Breast epithelium (tissue), 4 donors: ENCODE measurements at regions not wholly inside any gene's neighbourhood (a gene's known extent, or its start where the extent isn't known, plus 50 kb on each side); places are given as distances from the start of the nearest gene placed in this dataset.

ENCODE experiments used
- DNase-seq, 2 donors: peaks; one replicate each; pipeline ENCODE4 v3.0.0-alpha.2; 2019; ENCODE audit warnings: low spot score in 2 of 2
- H3K27ac ChIP-seq, 2 donors: fragments of 200-600 bp; sonication (generic) in 1 of 2; one replicate each; pipeline ENCODE4 v1.5.1; 2016 to 2019; ENCODE audit warnings: mild to moderate bottlenecking in 1 of 2
- H3K27me3 ChIP-seq, 2 donors: fragments of 200-600 bp; sonication (generic) in 1 of 2; one replicate each; pipeline versions ENCODE4 v1.5.1 to v1.6.0; 2017 to 2019; ENCODE audit warnings: control low read depth in 1 of 2, mild to moderate bottlenecking in 1 of 2
- H3K36me3 ChIP-seq: fragments of 200-600 bp; one replicate; pipeline ENCODE4 v1.5.1; 2019
- H3K4me1 ChIP-seq, 2 donors: fragments of 200-600 bp; sonication (generic); one replicate each; pipeline ENCODE4 v1.5.1; 2016 to 2019; ENCODE audit warnings: control low read depth in 1 of 2
- H3K4me3 ChIP-seq, 3 donors: fragments of 200-600 bp; sonication (generic); 1 replicate in 2 of 3; 2 replicates in 1 of 3; pipeline ENCODE4 v1.5.1; 2016 to 2019; ENCODE audit warnings: mild to moderate bottlenecking in 3 of 3, moderate library complexity in 2 of 3
- H3K9me3 ChIP-seq, 2 donors: fragments of 200-600 bp; sonication (generic) in 1 of 2; one replicate each; pipeline ENCODE4 v1.5.1; 2016 to 2019; ENCODE audit warnings: control low read depth in 1 of 2
- CTCF ChIP-seq, 3 donors: fragments of 450-650 bp; IDR thresholded peaks; one replicate each; pipeline ENCODE4 v1.5.1; 2016 to 2017; ENCODE audit warnings: antibody characterized with exemption in 3 of 3, mild to moderate bottlenecking in 3 of 3, moderate library complexity in 3 of 3
- POLR2A ChIP-seq: fragments of 450-650 bp; IDR thresholded peaks from one replicate; pipeline ENCODE4 v1.6.1; 2016; ENCODE audit warnings: antibody characterized with exemption, mild to moderate bottlenecking, moderate library complexity
- POLR2AphosphoS5 ChIP-seq, 3 donors: sonication (generic); formaldehyde crosslinking; IDR thresholded peaks; one replicate each; pipeline ENCODE4 v1.6.1; 2017; ENCODE audit warnings: antibody characterized with exemption in 3 of 3
- intact Hi-C: fragments of 100-400 bp; cut with DNase I; formaldehyde crosslinking; loops from one replicate; pipeline ENCODE4 v1.15.1; 2023; ENCODE audit warnings: low total_unique reads

GRCh38 chr2:14459786-14460325 is 172.7 kb upstream of the LRATD1 start:
- Histone ChIP-seq H3K36me3 (no peaks in the 10 kb centered on the region), H3K27me3 (no peaks in the 10 kb centered on the region), H3K4me1 (no peaks in the 10 kb centered on the region), H3K9me3 (no peaks in the 10 kb centered on the region), H3K27ac (no peak overlapping the region), H3K4me3 (no peak overlapping the region)
- intact Hi-C loops, result no loop called here
- DNase-seq, result no peak
- TF ChIP-seq POLR2AphosphoS5 (IDR thresholded peaks at IDR 0.05) (no peak), POLR2A (no peak), CTCF (IDR thresholded peaks at IDR 0.05) (no peak)

DNA sequence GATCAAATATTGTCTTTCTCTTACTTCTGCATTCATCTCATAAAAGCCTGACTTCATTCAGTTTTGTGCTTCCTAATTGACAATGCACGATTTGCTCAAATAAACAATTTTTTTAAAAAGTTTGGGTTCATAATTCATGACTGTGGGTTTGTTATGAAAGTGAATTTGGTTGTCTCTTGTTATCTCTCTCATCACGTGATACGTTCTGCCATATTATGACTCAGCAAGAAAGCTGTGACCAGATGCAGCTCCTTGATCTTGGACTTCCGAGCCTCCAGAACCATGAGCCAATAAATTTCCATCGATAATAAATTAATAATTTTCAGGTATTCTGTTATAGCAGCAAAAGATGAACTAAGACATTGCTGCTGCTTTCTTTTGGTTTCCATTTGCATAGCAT is 156.5 kb upstream of the LRATD1 start:
- intact Hi-C loops, result no loop called here
- TF ChIP-seq POLR2AphosphoS5 (IDR thresholded peaks at IDR 0.05) (no peak), POLR2A (no peak), CTCF (IDR thresholded peaks at IDR 0.05) (no peak)
- no peaks in the 10 kb centered on the region for H3K27me3 ChIP-seq
- H3K36me3 ChIP-seq, result no peaks in the 10 kb centered on the region
- no peak overlapping the region for H3K27ac ChIP-seq
- no peaks in the 10 kb centered on the region for H3K9me3 ChIP-seq
- no peak for DNase-seq
- H3K4me3 ChIP-seq, result no peak overlapping the region
- no peaks in the 10 kb centered on the region for H3K4me1 ChIP-seq

- no peaks in the 10 kb centered on the region for H3K9me3 ChIP-seq
- no peak for TF ChIP-seq POLR2AphosphoS5 (IDR thresholded peaks at IDR 0.05)
- TF ChIP-seq CTCF (IDR thresholded peaks at IDR 0.05), result no peak
- TF ChIP-seq POLR2A, result no peak
- no peaks in the 10 kb centered on the region for H3K36me3 ChIP-seq
- no peak overlapping the region for H3K4me3 ChIP-seq
- H3K27me3 ChIP-seq, result no peaks in the 10 kb centered on the region
- DNase-seq, result no peak
- no peak overlapping the region for H3K27ac ChIP-seq
- intact Hi-C loops, result no loop called here
- no peaks in the 10 kb centered on the region for H3K4me1 ChIP-seq
Observed at GRCh38 chr2:14479486-14479885, 153.0 kb upstream of the LRATD1 start.

DNA sequence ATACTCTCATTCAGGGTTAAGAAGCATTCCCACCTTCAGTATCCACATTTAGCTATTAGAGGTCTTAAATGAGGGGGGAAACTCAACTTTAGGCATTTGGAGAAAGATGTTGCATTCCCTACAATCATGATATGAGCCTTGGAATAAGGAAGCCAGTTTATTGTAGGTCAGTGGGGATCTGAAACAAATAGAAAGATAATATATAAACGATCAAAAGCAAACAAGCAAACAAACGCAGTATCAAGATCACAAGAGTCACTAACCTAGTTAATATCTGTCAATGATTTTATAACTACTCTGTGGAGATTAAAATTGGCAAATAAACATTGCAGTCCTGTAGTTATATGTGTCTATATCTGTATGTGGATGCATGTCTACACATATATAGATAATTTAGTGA is 152.4 kb upstream of the LRATD1 start:
- no peak for TF ChIP-seq CTCF (IDR thresholded peaks at IDR 0.05)
- TF ChIP-seq POLR2AphosphoS5 (IDR thresholded peaks at IDR 0.05), result no peak
- no peak for TF ChIP-seq POLR2A
- intact Hi-C loops, result no loop called here
- Histone ChIP-seq H3K27me3 (no peaks in the 10 kb centered on the region), H3K9me3 (no peaks in the 10 kb centered on the region), H3K27ac (no peak overlapping the region), H3K4me1 (no peaks in the 10 kb centered on the region), H3K4me3 (no peak overlapping the region), H3K36me3 (no peaks in the 10 kb centered on the region)
- no peak for DNase-seq

DNA sequence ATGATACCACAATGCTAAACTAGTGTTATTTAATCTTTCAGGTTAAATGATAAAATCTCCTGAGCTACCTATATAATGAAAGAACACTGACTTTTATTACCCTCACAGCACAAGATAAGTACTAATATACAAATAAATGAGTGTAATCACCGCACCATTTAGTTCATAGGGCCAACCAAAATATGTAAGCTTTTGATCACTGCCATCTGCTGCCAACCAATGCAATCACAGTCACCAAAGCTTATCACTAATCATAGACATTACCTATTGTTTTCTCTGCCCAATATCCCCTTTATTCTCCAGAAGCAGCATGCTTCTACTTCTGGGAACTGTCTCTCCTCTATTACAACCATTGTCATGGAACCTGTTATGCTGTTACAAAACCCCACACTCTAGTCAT is 151.6 kb upstream of the LRATD1 start:
- no peaks in the 10 kb centered on the region for H3K27me3 ChIP-seq
- no peaks in the 10 kb centered on the region for H3K4me1 ChIP-seq
- DNase-seq, result no peak
- H3K4me3 ChIP-seq, result no peak overlapping the region
- no peak for TF ChIP-seq POLR2A
- no peak for TF ChIP-seq POLR2AphosphoS5 (IDR thresholded peaks at IDR 0.05)
- TF ChIP-seq CTCF (IDR thresholded peaks at IDR 0.05), result no peak
- no peaks in the 10 kb centered on the region for H3K9me3 ChIP-seq
- H3K36me3 ChIP-seq, result no peaks in the 10 kb centered on the region
- no peak overlapping the region for H3K27ac ChIP-seq
- intact Hi-C loops, result no loop called here
